CD4-positive, alpha-beta T cell treated with Interleukin-12 subunit alpha and Interleukin-12 subunit beta, for 1 hour (primary cell): ENCODE measurements at regions not wholly inside any gene's neighbourhood (a gene's known extent, or its start where the extent isn't known, plus 50 kb on each side); places are given as distances from the start of the nearest gene placed in this dataset.

Experiments
- DNase-seq: peaks from one replicate; pipeline ENCODE4 v3.0.0-alpha.2; 2020

DNA sequence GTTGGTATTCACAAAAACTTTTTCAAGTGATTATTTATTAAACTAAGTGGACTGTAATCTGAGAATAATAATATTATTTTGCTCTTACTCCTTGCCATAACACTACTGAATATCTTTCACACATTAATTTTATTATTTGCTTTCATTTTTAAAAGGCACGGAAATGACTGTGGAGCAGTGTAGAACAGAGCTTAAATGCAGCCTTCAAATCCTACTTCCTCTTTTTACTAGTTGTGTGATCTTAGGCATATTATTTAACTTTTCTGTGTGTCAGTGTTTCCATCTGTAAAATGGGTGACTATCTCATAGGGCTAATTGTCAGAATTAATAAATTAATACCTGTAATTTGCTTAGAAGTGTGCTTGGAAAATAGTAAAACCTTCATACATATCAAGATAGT, 55.5 kb upstream of the SLC8A1 start:
- no peak for DNase-seq

DNA sequence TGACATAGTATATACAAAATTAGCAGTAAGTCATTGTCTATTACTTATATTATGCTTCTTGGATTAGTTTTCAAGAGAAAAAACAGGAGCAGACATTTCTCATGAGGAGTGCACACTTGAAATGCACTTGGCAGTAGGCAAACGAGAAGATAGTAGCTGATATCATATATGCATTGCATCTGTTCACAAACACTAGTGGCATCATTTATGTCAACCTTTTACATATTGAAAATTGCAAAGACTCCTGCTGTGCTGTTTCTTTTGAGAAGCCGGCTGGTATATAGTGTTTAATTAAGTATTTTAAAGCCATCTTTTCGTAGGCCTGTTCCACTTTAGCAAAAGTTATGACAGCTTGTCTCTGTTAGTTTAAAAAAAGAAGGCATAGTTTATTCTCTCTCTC, 58.4 kb upstream of the SLC8A1 start:
- DNase-seq, result no peak

DNA sequence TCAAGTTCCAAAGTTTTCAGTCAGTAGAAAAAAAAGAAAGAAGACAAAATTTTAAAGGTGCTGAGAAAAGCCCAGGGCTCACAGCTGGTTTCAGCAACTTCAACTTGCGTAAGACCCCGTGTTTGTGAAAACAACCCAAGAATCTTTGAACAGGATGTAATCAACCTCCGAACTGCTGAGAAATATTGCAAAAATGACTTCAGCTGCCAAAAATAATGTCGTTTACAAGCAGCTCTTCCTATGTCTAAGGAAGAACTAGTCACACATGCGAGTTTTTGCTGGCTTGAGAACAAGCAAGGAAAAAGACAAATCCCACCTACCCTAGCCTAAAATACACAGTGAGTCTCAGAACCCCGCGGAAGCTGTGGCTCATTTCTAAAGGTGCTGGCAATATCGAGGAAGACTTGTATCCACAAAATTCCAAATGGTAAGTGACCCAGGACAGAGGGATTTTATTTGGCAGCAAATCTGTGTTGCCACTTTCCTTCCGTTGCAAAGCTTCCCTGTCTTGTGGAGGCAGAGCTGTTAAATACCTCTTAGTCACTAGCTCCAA, 59.8 kb upstream of the SLC8A1 start:
- DNase-seq, result no peak

DNA sequence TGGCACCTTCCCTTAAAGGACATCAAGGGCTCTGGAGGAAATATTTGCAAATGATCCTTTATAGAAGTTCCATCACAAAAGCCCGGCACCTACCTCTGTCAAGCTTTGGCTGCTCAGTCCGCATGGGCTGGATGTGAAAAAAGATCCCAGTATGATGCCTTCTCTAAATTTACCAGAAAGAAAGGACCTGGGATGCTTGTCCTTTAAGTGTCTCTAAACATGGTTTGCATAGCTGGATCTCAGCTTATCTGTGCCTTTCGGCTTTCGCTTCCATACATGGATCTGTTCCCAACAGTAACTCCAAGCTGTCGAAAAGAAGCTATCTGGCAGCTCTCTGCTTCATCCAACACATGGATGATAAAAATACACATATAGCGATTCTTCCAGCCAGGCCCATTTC, 60.4 kb upstream of the SLC8A1 start:
- no peak for DNase-seq

DNA sequence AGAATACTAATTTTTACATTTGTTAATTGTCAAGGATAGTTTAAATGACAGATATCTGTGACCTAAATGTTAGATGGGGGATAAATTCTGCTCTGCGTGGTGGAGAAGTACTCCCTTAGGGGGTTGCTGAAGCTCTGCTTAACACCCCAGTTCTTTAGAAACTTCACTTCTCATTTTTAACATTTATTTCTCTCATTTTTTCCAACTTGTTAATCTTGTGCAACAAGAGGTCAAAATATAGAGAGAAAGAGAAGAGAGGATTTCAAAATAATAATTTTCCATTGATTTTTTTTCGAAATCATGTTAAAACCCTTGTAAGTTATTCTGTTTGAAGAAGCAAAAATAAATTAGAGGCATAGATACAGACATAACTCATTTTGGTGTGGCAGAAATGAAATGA, 61.3 kb upstream of the SLC8A1 start:
- no peak for DNase-seq

DNA sequence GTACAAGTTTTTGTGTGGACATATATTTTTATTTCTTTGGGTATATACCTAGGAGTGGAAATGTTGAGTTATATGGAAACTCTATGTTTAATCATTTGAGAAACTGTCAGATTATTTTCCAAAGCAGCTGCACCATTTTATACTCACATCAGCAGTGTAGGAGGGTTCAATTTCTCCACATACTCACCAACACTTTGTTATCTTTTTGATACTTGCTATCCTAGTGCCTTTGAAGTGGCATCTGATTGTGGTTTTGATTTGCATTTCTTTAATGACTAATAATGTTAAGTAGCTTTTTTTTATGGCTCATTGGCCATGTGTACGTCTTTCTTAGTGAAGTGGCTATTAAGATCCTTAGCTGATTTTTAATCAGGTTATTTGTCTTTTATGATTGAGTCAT, 64.7 kb upstream of the SLC8A1 start:
- DNase-seq, result no peak

DNA sequence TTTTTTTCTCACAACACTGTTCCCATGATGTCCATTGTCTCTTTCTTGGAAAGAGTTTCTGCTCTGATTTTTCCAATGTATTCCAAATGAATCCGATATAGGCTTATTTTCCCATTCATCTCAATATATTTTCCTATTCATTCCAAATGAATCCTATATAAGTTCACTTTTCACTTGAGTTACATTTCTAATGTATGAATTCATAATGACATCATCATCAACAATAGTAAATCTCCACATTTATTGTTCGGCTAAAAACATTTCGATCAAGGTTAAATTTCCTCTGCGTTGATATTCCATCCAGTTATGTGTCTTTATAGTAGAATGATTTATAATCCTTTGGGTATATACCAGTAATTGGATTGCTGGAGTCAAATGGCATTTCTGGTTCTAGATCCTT, 76.7 kb upstream of the SLC8A1 start:
- no peak for DNase-seq

DNA sequence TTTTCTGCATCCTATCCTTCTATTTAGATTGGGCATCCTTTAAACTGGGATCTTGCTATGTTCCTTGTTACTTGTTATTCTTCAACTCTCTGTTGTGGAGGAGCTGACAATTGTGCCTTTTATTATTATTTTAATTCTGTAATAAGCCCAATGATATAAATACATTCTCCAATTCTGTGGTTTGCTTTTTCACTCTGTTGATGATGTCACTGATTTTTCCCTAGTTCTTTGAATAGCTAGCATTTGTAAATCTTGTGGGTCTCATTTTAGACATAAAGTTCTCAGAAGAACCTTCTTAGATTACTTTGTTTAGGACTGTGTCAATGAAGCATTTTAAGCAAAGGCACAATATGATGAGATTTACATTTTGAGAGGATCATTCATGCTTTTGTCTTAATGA, 79.5 kb upstream of the SLC8A1 start:
- DNase-seq, result no peak

DNA sequence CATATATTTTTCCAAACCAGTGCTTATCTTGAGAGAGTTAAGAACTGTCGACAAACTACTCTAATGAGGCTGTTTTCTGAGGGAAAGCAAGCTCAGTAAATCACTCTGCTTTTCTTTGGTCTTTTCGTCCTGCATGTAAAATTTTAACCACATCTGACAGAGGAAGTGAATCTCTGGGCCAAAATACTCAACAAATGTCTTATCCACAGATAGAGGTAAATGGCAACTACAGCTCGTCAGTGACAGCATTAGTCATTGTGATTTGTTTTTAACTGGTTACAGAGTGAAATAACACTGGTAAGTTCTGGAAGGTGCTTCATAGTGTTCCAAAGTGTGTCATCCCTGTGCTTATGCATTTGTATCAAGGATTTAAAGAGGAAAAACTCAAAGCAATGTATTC, 82.6 kb upstream of the SLC8A1 start:
- DNase-seq, result no peak

DNA sequence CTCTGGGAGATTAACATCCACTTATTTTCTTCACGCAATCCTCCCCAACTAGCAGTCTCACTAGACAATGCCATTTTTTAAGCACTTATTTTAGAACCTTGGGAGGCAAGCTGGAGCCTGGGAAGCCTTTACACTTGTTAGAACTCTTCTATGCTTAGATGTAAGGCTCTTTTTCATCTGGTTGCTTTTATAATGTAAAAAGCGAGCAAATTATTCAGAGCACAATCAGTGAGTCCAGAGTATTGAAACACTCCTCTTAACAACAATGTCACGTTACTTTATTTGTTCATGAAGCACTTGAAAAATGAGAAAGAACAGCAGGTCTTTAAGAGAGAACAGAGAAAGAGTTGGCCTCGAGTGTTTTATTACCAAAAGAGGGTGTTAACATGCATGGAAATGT, 84.1 kb upstream of the SLC8A1 start:
- DNase-seq, result no peak

DNA sequence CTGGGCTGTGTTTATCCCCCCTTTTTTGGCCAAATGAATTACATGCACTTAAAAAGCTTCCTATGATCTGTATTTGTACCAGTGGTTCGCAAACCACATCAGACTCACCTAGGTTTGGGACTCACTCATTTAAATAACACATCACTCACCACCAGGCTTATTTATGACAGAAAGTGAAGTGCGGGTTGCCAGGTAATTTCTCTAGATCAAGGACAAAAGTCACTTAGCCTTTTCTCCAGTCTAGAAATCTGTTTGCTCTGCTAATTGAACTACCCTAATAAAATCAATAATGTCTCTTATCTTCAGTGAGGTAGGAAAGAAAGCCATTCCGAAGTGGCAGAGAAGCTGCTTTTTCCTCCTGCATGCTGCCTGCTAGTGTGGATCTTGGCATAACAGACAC, 88.1 kb upstream of the SLC8A1 start:
- no peak for DNase-seq

DNA sequence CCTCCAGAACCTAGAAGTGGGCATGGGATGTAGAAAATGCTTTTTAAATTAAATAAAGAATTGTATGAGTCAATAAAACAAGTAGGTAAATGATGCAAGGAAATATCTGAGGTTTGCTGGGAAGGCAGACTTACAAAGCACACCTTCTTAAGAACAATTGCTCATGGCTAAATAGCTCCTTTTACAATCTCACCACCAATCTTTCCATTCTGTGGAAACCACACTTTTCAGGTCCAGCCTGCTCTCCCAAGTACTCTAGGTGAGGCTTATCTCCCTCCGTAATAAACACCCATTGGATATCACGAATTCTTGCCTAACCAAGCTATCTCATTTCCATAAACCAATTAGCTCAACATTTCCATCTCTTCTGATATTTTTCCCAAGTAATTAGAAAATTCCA, 91.5 kb upstream of the SLC8A1 start:
- no peak for DNase-seq

DNA sequence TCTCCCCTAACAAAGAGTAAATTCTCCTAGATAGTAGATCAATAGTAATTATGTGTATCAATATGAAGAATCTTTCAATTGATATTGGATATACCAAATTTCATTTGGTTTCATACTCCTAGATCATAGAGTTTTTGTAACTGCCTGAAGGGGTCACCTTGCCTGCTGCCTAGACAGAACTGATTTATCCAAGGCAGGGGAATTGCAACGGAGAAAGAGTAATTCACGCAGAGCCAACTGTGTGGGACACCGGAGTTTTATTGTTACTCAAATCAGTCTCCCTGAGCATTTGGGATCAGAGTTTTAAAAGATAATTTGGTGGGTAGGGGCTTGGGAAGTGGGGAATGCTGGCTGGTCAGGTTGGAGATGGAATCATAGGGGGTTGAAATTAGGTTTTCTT, 92.2 kb upstream of the SLC8A1 start:
- DNase-seq, result no peak

DNA sequence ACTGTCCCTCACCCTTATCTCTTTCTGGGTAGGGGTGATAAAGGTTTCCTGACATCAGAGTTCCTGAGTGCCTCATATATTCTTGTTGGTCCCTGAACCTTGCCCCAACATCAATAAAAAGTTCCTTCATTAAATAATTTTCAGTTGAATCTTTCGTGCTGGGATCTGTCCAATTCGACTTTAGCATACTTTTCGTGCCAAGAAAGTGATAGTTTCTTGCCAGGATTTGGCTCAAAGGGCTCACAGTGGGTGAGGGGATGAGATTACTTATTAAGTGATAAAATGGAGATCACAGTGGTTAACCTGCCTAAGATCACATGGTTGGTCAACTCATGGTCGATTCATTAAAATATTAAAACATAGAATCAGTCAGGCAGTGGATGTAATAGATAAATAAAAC, 93.8 kb upstream of the SLC8A1 start:
- no peak for DNase-seq

DNA sequence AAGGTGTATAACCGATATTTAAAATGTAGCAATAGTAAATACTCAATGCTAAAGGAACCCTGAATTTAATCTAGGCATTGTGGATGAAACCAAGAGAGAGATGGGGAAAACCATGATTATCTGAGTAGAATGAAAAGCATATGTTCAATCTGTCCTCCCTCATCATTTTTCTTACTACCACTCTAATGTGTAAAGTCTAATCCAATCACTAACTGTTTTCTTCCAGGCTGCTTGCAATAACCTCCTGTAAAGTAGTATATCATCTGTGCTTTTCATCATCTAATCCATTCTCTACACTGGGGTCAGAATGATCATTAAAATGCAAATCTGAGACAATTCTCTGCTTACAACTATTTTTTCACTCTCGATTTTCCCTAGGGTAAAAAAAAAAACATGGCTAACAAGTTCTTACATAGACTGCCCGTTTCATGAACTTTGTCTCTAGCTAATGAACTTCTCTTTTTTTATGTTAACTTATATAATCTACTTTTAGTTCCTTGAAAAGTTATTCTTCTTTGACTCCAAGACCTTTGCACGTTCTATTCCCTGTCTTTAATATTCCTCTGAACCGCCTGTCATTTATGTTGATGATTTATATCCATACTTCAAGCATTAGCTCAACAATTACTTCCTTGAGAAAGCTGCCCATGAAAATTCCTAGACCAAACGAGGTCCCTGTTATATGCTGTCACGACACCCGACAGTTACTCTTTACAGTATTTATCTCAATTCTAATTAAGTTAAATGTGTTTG, 94.7 kb upstream of the SLC8A1 start:
- no peak for DNase-seq

DNA sequence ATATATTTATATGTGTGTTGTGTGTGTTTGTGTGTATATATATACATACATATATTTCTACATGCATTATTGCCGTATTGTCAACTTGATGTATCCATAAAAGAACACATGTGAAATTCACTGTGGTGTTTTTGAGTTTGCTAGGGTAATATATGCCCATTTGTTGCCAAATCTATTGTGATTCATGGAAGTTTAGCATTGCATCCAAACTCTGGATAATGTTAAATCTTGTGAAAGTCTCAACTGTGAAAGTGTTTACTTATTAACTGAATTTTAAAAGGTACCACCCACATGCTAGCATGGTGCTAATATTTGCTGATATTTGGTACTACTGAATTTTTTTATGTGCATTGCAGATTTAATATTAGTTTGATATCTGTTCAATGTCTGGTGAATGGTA, 96.6 kb upstream of the SLC8A1 start:
- no peak for DNase-seq

DNA sequence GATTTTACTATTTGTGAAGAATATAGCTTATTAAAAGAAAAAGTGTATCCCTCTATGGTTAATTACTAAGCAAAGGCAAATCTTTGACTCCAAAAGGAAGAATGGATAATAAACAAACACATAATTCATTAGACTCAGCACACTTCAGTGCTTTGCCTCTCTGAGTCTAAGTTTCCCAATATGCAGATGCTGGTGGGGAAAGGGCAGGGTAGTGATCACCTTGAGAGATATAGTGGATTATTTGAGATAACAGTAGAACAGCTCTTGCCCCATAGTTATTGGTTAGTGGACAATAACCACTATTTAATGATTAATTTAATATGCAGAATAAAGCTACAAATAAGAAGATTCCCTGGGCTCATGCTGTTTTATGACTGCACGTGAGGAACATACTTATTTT, 98.2 kb upstream of the SLC8A1 start:
- DNase-seq, result no peak

DNA sequence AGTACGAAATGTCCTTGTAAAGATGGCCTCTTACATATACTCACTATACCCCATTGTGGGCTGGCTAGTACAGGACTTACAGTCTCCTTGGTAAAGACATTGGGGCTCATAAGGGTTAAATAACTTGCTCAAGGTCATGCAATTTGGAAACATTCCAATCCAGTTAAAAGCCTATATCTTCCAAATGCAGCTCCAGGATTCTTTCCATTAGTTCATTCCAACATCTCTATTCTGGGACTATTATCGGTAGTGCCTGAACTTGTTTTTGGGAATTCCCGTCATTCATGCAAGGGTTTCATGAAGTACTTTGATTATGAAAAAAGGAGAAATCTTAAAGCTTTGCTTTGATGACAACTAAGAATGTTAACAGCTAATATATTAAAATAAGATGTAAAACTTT, 99.2 kb upstream of the SLC8A1 start:
- DNase-seq, result no peak

DNA sequence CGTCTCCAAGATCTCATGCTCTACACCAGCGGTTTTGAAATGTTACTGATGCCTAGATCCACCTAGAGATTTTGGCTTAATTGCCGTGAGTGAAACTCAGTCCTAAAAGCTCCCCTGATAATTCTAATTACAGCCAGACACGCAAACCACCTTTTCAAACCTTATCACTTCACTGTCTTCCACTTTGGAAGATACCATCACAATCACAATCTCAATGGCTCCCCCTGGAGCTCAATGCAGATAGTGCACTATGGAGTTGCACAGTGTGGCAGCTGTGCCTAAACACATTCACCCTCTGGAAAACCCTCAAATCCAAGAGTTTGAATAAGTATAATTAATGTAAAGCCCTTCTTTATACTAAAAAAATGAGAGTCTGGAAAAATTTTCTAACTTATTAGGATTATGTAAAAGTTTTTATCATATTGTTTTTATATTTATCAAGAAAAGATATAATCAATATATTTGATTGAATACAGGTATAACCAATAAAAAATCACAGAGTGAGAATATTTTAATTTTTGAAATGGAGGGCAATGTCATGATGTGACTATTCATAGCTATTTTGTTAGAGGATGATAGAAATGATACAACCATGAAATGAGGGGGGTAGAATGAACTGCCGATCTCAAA, 102.9 kb upstream of the SLC8A1 start:
- peak; percentile 30 for DNase-seq

DNA sequence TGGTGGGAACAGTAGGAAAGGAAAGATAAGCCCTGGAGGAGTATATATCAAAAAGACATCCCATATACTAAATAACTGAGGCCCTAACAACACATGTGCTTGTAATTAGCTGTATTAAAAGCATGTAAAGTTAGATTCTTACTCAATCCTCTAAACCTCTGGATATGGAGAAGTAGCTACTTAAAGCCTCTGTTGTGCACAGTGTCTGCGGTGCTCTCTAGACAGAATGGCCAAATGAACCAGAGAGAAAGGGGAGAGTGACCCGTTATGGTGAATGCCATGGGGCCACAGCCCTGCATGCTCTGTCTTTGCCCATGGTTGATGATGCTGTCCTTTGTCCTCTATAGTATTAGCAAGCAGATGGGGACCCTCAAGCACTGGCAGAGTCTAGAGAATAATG, 104.4 kb upstream of the SLC8A1 start:
- no peak for DNase-seq

DNA sequence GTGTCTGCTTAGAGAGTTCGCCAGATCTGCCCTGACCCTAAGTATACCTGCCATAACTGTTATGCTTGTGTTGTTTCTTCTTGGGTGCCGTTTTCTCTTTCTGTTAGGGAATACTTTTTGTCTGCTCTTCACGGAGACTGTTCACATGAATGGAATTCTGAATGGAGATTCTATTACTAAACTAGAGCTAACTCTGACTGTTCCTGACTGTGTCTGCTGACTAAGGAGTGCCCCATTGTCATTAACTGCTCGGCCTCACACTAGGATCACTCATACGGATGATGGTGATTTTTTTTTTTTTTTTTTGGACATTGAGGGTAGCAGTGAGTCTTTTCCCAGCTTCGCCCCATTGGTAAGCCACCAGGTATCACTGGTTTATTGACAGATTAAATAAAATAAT, 104.8 kb upstream of the SLC8A1 start:
- DNase-seq, result no peak

DNA sequence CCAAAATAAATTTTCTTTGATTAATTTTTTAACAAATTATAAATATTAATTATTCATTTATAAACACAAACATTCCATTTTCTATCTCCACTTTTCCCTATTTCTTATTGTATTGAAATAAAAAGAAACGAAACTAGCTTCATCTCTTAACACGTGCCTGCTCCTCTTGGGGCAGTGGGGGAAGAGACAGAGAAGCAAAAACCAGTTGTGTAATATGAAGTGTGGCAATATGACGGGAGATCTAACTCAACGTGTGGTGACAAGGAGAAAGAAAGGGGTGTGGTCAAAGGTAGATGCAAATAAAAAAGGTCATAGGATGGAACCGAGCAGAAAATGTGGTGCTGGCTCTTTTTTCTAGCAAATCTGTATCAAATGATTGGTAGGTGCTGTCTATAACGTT, 106.9 kb upstream of the SLC8A1 start:
- no peak for DNase-seq

DNA sequence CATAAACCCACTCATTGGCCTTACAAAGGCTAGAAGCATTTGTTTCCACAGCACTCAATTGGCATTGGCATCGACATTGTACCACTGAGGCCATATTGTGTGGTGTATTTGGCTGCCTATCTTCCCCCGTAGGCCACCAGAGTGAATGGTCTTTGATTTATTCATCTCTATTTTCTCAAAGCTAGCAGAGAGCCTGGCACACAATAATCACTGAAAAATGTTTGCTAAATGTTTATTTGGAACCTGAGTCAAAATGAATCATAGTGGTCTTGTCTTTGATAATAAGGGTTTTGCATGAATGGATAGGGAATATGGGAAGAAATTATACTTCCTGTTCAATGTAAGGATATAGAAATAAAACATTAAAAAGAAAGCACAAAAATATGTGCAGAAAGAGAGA, 107.3 kb upstream of the SLC8A1 start:
- no peak for DNase-seq

DNA sequence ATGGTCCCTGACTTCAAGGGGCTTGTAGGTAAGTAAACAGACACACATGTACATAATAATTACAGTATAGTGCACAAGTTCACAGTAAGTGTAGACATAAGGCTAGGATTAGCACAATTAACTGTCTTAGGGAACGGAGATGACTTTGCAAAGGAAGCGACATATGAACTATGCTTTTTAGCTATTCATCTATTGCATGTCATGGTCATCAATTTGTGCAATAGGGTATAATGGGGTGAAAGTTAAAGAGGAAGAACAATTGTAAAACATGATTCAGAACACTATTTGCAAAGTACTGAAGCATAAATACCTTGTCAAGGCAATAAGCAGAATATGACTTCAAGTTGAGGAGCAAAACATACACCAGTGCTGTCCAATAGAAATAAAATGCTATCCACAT, 112.3 kb upstream of the SLC8A1 start:
- no peak for DNase-seq

DNA sequence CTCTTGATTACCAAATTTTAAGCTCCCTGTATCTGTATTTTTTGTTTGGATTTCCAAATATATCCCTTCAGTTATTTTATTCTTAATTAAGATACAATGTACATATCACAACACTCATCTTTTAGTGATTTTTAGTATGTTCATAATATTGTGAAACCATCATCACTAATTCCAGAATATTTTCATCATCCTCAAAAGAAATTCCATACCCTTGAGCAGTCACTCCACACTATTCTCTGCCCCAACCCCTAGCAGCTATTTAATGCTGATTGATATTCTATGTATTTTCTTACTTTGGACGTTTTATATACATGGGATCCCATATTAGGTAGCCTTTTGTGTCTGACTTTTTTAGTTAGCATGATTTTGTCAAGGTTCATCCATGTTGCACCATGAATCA, 127.4 kb upstream of the SLC8A1 start:
- no peak for DNase-seq
